ENCODE measurements at regions not wholly inside any gene's neighbourhood (a gene's known extent, or its start where the extent isn't known, plus 50 kb on each side); places are given as distances from the start of the nearest gene placed in this dataset.

DNA sequence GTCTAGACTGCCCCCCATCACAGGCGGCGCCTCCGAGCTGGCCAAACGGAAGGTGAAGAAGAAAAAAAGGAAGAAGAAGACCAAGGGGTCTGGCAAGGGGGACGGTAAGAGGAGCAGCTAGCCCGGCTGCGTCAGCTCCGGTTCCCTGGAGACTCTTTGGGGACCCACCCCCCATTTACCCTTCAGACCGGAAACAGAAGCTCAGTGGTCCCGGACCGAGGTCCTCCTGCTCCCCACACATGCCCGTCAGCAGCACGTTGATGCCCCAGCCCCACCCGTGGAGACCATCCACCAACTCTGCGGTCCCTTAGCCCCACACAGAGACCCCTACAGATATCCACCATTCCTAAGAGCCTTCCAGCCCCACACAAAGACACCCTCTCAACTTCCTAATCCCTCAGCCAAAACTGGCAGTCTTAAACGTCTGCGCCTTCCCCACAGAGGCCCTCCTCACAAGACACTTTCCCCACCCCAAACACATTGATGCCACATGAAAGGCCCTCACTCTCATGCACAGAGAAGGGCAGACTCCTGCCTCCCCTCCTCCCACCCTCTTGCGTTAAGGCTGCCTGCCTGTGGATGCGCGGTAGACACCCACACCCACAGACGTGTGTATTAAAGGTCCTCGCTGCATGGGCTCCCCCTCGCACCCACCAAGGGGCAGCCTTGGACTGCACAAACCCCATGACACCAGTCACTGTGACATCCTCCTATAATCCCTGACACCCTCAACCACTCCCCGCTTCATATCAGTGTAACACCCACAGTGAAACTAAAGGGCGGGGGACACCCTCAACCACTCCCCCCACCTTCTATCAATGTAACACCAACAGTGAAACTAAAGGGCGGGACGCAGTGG, 58.2 kb upstream of the RPH3AL start:
- no peaks in the 10 kb centered on the region for H3K9me3 ChIP-seq (replicated peaks in 1 of 11)
- peaks cover 28 to 54% (median 45%) of the 10 kb centered on the region in 10 experiments for H3K4me1 ChIP-seq
- peaks cover 0 to 10% (median 0%) of the 10 kb centered on the region in 11 experiments; a peak in 1 of 22 replicates for H3K36me3 ChIP-seq
- H3K4me3 ChIP-seq: peak overlapping the region; percentile 62 to 92 (median 79)
- H3K9ac ChIP-seq: peak overlapping the region; percentile 69 to 85 (median 81)
- peaks cover 28 to 36% (median 34%) of the 10 kb centered on the region in 11 experiments for H3K27me3 ChIP-seq
- peak overlapping the region; percentile 90 to 99 (median 98) for H3K4me2 ChIP-seq
- TF ChIP-seq Cebpa-rat (IDR thresholded peaks at IDR 0.05): no peak
- H4K20me1 ChIP-seq: no peaks in the 10 kb centered on the region
- H3K27ac ChIP-seq: peak overlapping the region; percentile 56 to 80 (median 69)

DNA sequence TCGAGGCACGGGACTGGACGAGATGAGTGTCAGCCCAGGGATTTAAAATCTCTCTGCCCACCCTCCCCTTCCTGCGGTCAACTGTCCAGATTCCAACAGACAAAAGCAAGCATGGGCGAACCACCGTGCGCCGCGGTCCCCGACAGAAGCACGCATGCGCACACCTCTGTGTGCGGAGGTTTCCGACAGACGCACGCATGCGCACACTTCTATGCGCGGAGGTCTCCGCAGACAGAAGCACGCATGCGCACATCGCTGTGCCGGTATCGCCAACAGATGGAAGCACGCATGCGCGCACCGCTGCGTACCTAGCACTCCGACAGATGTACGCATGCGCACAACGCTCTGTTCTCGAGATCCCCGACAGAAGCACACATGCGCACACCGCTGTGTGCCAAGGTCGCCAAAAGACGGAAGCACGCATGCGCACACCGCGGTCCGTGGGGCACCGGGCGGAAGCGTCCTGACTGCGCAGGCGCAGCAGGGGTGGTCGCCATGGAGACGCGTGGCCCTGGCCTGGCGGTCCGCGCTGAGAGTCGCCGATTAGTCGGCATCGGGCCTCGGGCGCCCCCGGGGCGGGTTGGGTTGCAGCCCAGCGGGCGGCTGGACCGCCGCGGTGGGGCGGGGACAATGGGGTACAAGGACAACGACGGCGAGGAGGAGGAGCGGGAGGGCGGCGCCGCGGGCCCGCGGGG, 57.4 kb upstream of the RPH3AL start:
- Histone ChIP-seq H3K9me3 (replicated peaks in 1 of 11) (no peaks in the 10 kb centered on the region), H3K27ac (peak overlapping the region; percentile 56 to 80 (median 72)), H3K27me3 (peaks cover 26 to 28% (median 27%) of the 10 kb centered on the region in 11 experiments), H3K9ac (peak overlapping the region; percentile 69 to 85 (median 81)), H3K36me3 (peaks cover 0 to 10% (median 0%) of the 10 kb centered on the region in 11 experiments; a peak in 1 of 22 replicates), H3K4me3 (peak overlapping the region; percentile 62 to 92 (median 79)), H4K20me1 (no peaks in the 10 kb centered on the region), H3K4me2 (peak overlapping the region; percentile 90 to 99 (median 98)), H3K4me1 (peaks cover 27 to 46% (median 38%) of the 10 kb centered on the region in 10 experiments)
- no peak for TF ChIP-seq Cebpa-rat (IDR thresholded peaks at IDR 0.05)

DNA sequence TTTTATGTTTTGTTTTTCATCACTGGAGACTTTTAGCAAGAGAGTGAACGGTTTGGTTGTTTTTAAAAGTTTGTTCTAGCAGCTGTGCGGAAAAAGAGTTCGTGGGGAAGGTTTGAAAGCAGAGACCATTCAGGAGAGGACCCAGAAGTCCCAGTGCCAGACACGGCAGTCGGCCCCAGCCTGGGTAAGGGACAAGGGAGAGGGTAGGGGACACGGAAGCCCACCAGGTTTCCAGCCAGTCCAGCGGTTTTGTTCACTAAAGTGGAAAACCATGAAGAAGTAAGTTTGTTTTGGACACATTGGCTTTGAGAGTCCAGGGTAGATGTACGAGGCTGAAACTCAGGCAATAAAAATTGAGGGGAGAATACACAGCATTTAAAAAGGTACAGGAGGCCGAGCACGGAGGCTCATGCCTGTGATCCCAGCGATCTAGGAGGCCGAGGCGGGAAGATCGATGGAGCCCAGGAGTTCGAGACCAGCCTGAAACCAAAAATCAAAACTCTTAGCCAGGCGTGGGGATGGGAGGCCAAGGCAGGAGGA, 56.8 kb upstream of the RPH3AL start:
- H3K4me1 ChIP-seq: peaks cover 27 to 40% (median 33%) of the 10 kb centered on the region in 10 experiments
- peaks cover 20 to 22% (median 21%) of the 10 kb centered on the region in 11 experiments for H3K27me3 ChIP-seq
- peak overlapping the region in 6 of 11 experiments; percentile 20 to 50 (median 32); a peak in 9 of 22 replicates for H3K9ac ChIP-seq
- H3K4me3 ChIP-seq: peak overlapping the region in 8 of 10 experiments; percentile 12 to 40 (median 29); a peak in 7 of 20 replicates
- no peaks in the 10 kb centered on the region for H4K20me1 ChIP-seq
- peak overlapping the region; percentile 45 to 80 (median 59) for H3K4me2 ChIP-seq
- peak overlapping the region in 9 of 11 experiments; percentile 44 to 76 (median 66); a peak in 17 of 22 replicates for H3K27ac ChIP-seq
- no peak for TF ChIP-seq Cebpa-rat (IDR thresholded peaks at IDR 0.05)
- H3K9me3 ChIP-seq (replicated peaks in 1 of 11): no peaks in the 10 kb centered on the region
- peaks cover 0 to 5% (median 0%) of the 10 kb centered on the region in 11 experiments; a peak in 1 of 22 replicates for H3K36me3 ChIP-seq

DNA sequence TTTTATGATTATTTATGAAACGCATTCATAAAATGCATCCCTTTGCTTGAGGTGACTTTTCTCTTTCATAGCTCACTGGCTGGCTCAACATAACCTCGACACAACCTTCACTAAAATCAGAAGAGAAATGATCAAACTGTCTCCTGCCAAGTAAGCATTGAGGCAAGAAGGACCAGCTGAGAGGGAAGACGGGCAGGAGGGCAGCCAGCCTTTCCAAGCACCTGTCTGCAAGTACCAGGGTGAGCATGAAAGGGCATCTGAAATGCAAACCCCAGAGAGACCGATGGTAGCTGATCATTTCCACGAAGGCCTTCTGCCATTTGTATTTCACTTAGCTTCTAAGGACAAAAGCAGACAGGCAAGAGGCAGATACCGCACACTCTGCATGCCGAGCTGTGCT, 52.1 kb upstream of the RPH3AL start:
- Histone ChIP-seq H3K9me3 (replicated peaks in 1 of 11) (no peaks in the 10 kb centered on the region), H3K4me2 (no peak overlapping the region), H3K27me3 (no peaks in the 10 kb centered on the region), H3K36me3 (no peaks in the 10 kb centered on the region), H3K9ac (no peak overlapping the region), H3K4me3 (no peak overlapping the region), H3K4me1 (peaks cover 0 to 24% (median 13%) of the 10 kb centered on the region in 10 experiments; a peak in 13 of 20 replicates), H4K20me1 (no peaks in the 10 kb centered on the region), H3K27ac (no peak overlapping the region)
- TF ChIP-seq Cebpa-rat (IDR thresholded peaks at IDR 0.05): no peak

Data from BLaER1 treated with 17β-estradiol and CSF1 and Interleukin-3, amounts not matched to agents 10 nM and 100 nM (cell line).